A549 (cell line): ENCODE measurements at regions not wholly inside any gene's neighbourhood (a gene's known extent, or its start where the extent isn't known, plus 50 kb on each side); places are given as distances from the start of the nearest gene placed in this dataset.

Experiments
- ATAC-seq, 2 experiments: fragments of 200-7000 bp in 1 of 2; fragments of >200 bp in 1 of 2; cut with Nextera tagmentation in 1 of 2; cut with Tn5 transposase in 1 of 2; 3 replicates each; pipeline versions ENCODE4 v1.8.0 to v1.9.1; 2018 to 2020; ENCODE audit warnings: mild to moderate bottlenecking in 1 of 2, moderate library complexity in 1 of 2
- CTCF ChIA-PET: fragments of 300-600 bp; sonication (Branson Sonifier 250); formaldehyde crosslinking; extraction: SDS; loops from one replicate; lab custom pipeline; 2021; ENCODE audit warnings: antibody characterized with exemption, inconsistent platforms; lab: Yijun Ruan, JAX
- POLR2A ChIA-PET: fragments of 350-600 bp; formaldehyde crosslinking; extraction: SDS; loops from one replicate; lab custom pipeline; 2021; ENCODE audit warnings: antibody characterized with exemption, inconsistent platforms; lab: Yijun Ruan, JAX
- DNase-seq, 2 experiments: peaks; one replicate each; pipeline versions ENCODE4 v3.0.0 to v3.0.0-alpha.2; 2011 to 2016; ENCODE audit warnings: low read depth in 1 of 2, low spot score in 1 of 2
- FAIRE-seq: peaks from 2 replicates; lab custom pipeline; 2011; peaks lifted over from hg19 to GRCh38; lab: Jason Lieb, UNC
- H3K27ac ChIP-seq, 2 experiments: fragments of >200 bp; sonication (Bioruptor Twin); formaldehyde crosslinking; 3 replicates each; pipeline ENCODE4 v1.5.1; 2016 to 2017
- H3K4me1 ChIP-seq: fragments of >200 bp; sonication (Bioruptor Twin); formaldehyde crosslinking; 3 replicates; pipeline ENCODE4 v1.6.1; 2016
- H3K4me2 ChIP-seq: fragments of >200 bp; sonication (Bioruptor Twin); formaldehyde crosslinking; 3 replicates; pipeline ENCODE4 v1.6.1; 2016
- H3K4me3 ChIP-seq: fragments of >200 bp; sonication (Bioruptor Twin); formaldehyde crosslinking; 3 replicates; pipeline ENCODE4 v1.5.1; 2016
- H3K9me3 ChIP-seq: fragments of >200 bp; sonication (Bioruptor Twin); formaldehyde crosslinking; 3 replicates; pipeline ENCODE4 v1.6.1; 2016
- CHD2 ChIP-seq: fragments of 150-350 bp; IDR thresholded peaks from 2 replicates; pipeline ENCODE4 v1.6.1; 2014; ENCODE audit warnings: low read length; ENCODE audit not compliant: partially characterized antibody
- CHD4 ChIP-seq: fragments of 200-600 bp; sonication (generic); IDR thresholded peaks from 2 replicates; pipeline ENCODE4 v1.6.1; 2016; ENCODE audit warnings: antibody characterized with exemption, mild to moderate bottlenecking, borderline replicate concordance
- CTCF ChIP-seq: fragments of >200 bp; sonication (Bioruptor Twin); formaldehyde crosslinking; IDR thresholded peaks from 3 replicates; pipeline ENCODE4 v1.5.1; 2016
- EP300 ChIP-seq, 2 experiments: fragments of >200 bp; sonication (Bioruptor Twin); formaldehyde crosslinking; IDR thresholded peaks; 2 replicates in 1 of 2; 3 replicates in 1 of 2; pipeline ENCODE4 v1.6.1; 2016 to 2017
- GATA3 ChIP-seq: IDR thresholded peaks from 2 replicates; pipeline ENCODE4 v1.6.1; 2012; ENCODE audit warnings: borderline replicate concordance
- HES2 ChIP-seq: fragments of >200 bp; sonication (Bioruptor Twin); formaldehyde crosslinking; IDR thresholded peaks from 2 replicates; pipeline ENCODE4 v1.6.1; 2016
- HOXA7 ChIP-seq: fragments of 250-450 bp; sonication (Bioruptor Pico); IDR thresholded peaks from 2 replicates; pipeline ENCODE4 v1.5.0; 2020; ENCODE audit warnings: mild to moderate bottlenecking, moderate library complexity
- HOXB13 ChIP-seq: fragments of 250-450 bp; sonication (Bioruptor Pico); IDR thresholded peaks from 2 replicates; pipeline ENCODE4 v1.5.0; 2020; ENCODE audit warnings: low read depth, mild to moderate bottlenecking, moderate library complexity
- MAZ ChIP-seq: fragments of 150-350 bp; IDR thresholded peaks from 2 replicates; pipeline ENCODE4 v1.6.1; 2014; ENCODE audit warnings: antibody characterized with exemption, low read depth, low read length, borderline replicate concordance
- NR3C1 ChIP-seq: fragments of >200 bp; sonication (Bioruptor Twin); formaldehyde crosslinking; IDR thresholded peaks from 3 replicates; pipeline ENCODE4 v1.6.1; 2017
- PBX3 ChIP-seq: IDR thresholded peaks from 2 replicates; pipeline ENCODE4 v1.6.1; 2012
- RCOR1 ChIP-seq: fragments of 150-350 bp; IDR thresholded peaks from 2 replicates; pipeline ENCODE4 v1.6.1; 2014; ENCODE audit warnings: antibody characterized with exemption, low read length, low read depth
- SMC3 ChIP-seq: fragments of >200 bp; sonication (Bioruptor Twin); formaldehyde crosslinking; IDR thresholded peaks from 3 replicates; pipeline ENCODE4 v1.6.1; 2018; ENCODE audit warnings: inconsistent platforms
- USF2 ChIP-seq: fragments of 450-650 bp; IDR thresholded peaks from 2 replicates; pipeline ENCODE4 v1.6.1; 2014; ENCODE audit warnings: antibody characterized with exemption
- ZNF302 ChIP-seq: fragments of 250-450 bp; sonication (Bioruptor Pico); IDR thresholded peaks from 2 replicates; pipeline ENCODE4 v1.9.0; 2021; ENCODE audit warnings: inconsistent platforms, mild to moderate bottlenecking, moderate library complexity
- WGBS: methylation state at CpG from one replicate; pipeline ENCODE4 v1.1.6; 2017; ENCODE audit errors: missing lambda C conversion rate; 5-methylcytosine and 5-hydroxymethylcytosine counted together
- TF ChIP-seq, protein P1 (sequence below): fragments of 200-600 bp; sonication (generic); IDR thresholded peaks from 2 replicates; pipeline ENCODE4 v1.6.1; 2016; ENCODE audit warnings: antibody characterized with exemption, mild to moderate bottlenecking, moderate library complexity
- TF ChIP-seq, protein P2 (sequence below): IDR thresholded peaks from 2 replicates; pipeline ENCODE4 v1.6.1; 2012
- TF ChIP-seq, protein P3 (sequence below): fragments of 250-450 bp; sonication (Bioruptor Pico); IDR thresholded peaks from 2 replicates; pipeline ENCODE4 v1.5.0; 2021; ENCODE audit warnings: mild to moderate bottlenecking, moderate library complexity, borderline replicate concordance

- TF ChIP-seq RCOR1, result no peak
Observed at GRCh38 chr11:134542401-134543165, 130.5 kb upstream of the B3GAT1 start (continued).

- H3K4me2 ChIP-seq, result no peak overlapping the region
- POLR2A ChIA-PET, result no interaction called here
- CTCF ChIA-PET, result no interaction called here
- DNase-seq, result no peak
- TF ChIP-seq ZNF302 (CRISPR knock-in tag) (no peak), HOXA7 (no peak), SMC3 (no peak), PBX3 (no peak), HOXB13 (no peak), RCOR1 (no peak), CHD4 (no peak), EP300 (IDR thresholded peaks at IDR 0.05) (no peak), CTCF (no peak), HES2 (no peak)
- TF ChIP-seq, protein P1, sequence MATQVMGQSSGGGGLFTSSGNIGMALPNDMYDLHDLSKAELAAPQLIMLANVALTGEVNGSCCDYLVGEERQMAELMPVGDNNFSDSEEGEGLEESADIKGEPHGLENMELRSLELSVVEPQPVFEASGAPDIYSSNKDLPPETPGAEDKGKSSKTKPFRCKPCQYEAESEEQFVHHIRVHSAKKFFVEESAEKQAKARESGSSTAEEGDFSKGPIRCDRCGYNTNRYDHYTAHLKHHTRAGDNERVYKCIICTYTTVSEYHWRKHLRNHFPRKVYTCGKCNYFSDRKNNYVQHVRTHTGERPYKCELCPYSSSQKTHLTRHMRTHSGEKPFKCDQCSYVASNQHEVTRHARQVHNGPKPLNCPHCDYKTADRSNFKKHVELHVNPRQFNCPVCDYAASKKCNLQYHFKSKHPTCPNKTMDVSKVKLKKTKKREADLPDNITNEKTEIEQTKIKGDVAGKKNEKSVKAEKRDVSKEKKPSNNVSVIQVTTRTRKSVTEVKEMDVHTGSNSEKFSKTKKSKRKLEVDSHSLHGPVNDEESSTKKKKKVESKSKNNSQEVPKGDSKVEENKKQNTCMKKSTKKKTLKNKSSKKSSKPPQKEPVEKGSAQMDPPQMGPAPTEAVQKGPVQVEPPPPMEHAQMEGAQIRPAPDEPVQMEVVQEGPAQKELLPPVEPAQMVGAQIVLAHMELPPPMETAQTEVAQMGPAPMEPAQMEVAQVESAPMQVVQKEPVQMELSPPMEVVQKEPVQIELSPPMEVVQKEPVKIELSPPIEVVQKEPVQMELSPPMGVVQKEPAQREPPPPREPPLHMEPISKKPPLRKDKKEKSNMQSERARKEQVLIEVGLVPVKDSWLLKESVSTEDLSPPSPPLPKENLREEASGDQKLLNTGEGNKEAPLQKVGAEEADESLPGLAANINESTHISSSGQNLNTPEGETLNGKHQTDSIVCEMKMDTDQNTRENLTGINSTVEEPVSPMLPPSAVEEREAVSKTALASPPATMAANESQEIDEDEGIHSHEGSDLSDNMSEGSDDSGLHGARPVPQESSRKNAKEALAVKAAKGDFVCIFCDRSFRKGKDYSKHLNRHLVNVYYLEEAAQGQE, result no peak
- TF ChIP-seq, protein P2, sequence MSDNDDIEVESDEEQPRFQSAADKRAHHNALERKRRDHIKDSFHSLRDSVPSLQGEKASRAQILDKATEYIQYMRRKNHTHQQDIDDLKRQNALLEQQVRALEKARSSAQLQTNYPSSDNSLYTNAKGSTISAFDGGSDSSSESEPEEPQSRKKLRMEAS, result no peak
- TF ChIP-seq, all 56 proteins: peak for 0
- no peak overlapping the region for H3K4me3 ChIP-seq
- H3K27ac ChIP-seq, result no peak overlapping the region
- no peak for FAIRE-seq
- WGBS, result 40% methylated on average over 1 of the region's 4 CpGs
- ATAC-seq, result no peak
- no peaks in the 10 kb centered on the region for H3K9me3 ChIP-seq
- H3K4me1 ChIP-seq, result no peaks in the 10 kb centered on the region
Observed at GRCh38 chr11:134541951-134542350, 129.9 kb upstream of the B3GAT1 start.

DNA sequence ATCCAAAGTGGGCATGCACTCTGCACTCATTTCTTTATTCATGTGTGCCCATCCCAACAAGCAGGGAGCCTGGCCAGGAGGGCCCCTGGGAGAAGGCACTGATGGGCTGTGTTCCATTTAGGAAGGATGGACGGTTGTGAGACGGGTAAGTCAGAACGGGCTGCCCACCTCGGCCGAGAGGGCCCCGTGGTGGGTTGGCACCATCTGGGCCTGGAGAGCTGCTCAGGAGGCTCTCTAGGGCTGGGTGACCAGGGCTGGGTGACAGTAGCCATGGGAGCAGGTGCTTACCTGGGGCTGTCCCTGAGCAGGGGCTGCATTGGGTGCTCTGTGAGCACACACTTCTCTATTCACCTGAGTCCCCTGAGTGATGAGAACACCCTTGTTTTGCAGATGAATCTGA lies 129.3 kb upstream of the B3GAT1 start:
- Histone ChIP-seq H3K4me1 (no peaks in the 10 kb centered on the region), H3K27ac (no peak overlapping the region), H3K4me2 (no peak overlapping the region), H3K4me3 (no peak overlapping the region), H3K9me3 (no peaks in the 10 kb centered on the region)
- TF ChIP-seq NR3C1, result no peak
- TF ChIP-seq, protein P1, result no peak
- TF ChIP-seq ZNF302 (CRISPR knock-in tag), result no peak
- TF ChIP-seq, protein P3, sequence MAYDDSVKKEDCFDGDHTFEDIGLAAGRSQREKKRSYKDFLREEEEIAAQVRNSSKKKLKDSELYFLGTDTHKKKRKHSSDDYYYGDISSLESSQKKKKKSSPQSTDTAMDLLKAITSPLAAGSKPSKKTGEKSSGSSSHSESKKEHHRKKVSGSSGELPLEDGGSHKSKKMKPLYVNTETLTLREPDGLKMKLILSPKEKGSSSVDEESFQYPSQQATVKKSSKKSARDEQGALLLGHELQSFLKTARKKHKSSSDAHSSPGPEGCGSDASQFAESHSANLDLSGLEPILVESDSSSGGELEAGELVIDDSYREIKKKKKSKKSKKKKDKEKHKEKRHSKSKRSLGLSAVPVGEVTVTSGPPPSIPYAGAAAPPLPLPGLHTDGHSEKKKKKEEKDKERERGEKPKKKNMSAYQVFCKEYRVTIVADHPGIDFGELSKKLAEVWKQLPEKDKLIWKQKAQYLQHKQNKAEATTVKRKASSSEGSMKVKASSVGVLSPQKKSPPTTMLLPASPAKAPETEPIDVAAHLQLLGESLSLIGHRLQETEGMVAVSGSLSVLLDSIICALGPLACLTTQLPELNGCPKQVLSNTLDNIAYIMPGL, result no peak
- TF ChIP-seq GATA3, result no peak
- TF ChIP-seq USF2, result no peak
- TF ChIP-seq CHD2, result no peak
- TF ChIP-seq MAZ, result no peak
- ChIA-PET POLR2A (no interaction called here), CTCF (no interaction called here)
- ATAC-seq (no peak), FAIRE-seq (no peak), DNase-seq (no peak)
- no CpG with 5 or more reads among the region's 6 CpGs for WGBS
